Tibial artery (tissue), 4 donors: ENCODE measurements at regions not wholly inside any gene's neighbourhood (a gene's known extent, or its start where the extent isn't known, plus 50 kb on each side); places are given as distances from the start of the nearest gene placed in this dataset.

Experiments
- DNase-seq, 2 donors: peaks; one replicate each; pipeline ENCODE4 v3.0.0-alpha.2; 2019
- H3K27ac ChIP-seq, 2 donors: fragments of 200-600 bp; sonication (generic) in 1 of 2; 1 replicate in 1 of 2; 2 replicates in 1 of 2; pipeline ENCODE4 v1.5.1; 2018 to 2019; ENCODE audit warnings: mild to moderate bottlenecking in 1 of 2
- H3K27me3 ChIP-seq, 2 donors: fragments of 200-600 bp; sonication (generic) in 1 of 2; one replicate each; pipeline versions ENCODE4 v1.5.1 to v1.6.0; 2016 to 2019
- H3K36me3 ChIP-seq, 3 donors: fragments of 200-600 bp; sonication (generic) in 2 of 3; one replicate each; pipeline ENCODE4 v1.5.1; 2016 to 2019; ENCODE audit warnings: mild to moderate bottlenecking in 2 of 3
- H3K4me1 ChIP-seq, 4 donors: fragments of 200-600 bp; sonication (generic) in 2 of 4; 1 replicate in 3 of 4; 2 replicates in 1 of 4; pipeline ENCODE4 v1.5.1; 2016 to 2019
- H3K4me3 ChIP-seq, 2 donors: fragments of 200-600 bp; sonication (generic) in 1 of 2; 1 replicate in 1 of 2; 2 replicates in 1 of 2; pipeline ENCODE4 v1.5.1; 2018 to 2019; ENCODE audit warnings: mild to moderate bottlenecking in 2 of 2
- H3K9me3 ChIP-seq, 3 donors: fragments of 200-600 bp; sonication (generic) in 1 of 3; one replicate each; pipeline ENCODE4 v1.5.1; 2016 to 2019
- CTCF ChIP-seq, 2 experiments: fragments of 200-600 bp in 1 of 2; fragments of 450-650 bp in 1 of 2; IDR thresholded peaks; one replicate each; pipeline ENCODE4 v1.5.1; 2017 to 2019; ENCODE audit warnings: antibody characterized with exemption in 2 of 2, mild to moderate bottlenecking in 1 of 2, moderate library complexity in 1 of 2
- intact Hi-C: fragments of 100-400 bp; cut with DNase I; formaldehyde crosslinking; loops from one replicate; pipeline ENCODE4 v1.15.0; 2023; ENCODE audit warnings: low total_unique reads

DNA sequence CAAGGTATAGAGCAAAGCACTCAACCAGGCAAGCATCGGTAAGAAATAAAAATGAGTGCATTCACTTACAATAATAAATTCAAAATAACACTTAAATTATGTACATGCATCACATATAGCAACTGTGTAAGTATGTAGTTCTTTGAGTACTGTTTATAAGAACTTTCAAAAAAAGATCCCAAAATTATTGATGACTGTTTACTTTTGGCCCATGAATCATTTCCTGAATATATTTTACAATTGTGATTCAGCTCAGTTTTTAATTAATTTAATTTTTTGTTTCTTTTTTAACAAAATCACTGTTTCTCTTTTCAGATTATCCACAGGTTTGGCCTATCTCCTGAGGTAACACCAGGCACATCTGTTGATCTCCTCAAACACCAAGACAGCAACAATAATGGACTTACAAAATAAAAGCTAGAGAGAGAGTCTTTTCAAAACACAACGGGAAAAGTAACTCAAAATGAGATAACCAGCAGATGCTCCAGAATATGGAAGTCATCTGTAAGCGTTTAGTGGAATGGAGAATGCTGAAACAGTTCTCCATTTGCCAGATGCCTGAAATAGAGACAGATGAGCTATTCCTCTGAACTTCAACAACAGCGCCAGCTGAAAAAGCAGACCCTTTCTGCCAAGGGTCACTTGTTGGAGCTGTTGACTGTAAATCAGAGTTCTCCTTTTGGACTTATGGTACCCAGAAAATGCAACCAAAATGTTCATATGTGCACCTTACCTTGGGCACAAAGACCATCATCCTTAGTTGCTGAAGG, 348.6 kb upstream of the RGMB start:
- Histone ChIP-seq H3K36me3 (no peaks in the 10 kb centered on the region), H3K4me1 (peaks cover 0 to 6% (median 0%) of the 10 kb centered on the region in 4 donors), H3K27ac (no peak overlapping the region), H3K4me3 (no peak overlapping the region), H3K9me3 (no peaks in the 10 kb centered on the region), H3K27me3 (no peaks in the 10 kb centered on the region)
- no peak for TF ChIP-seq CTCF (IDR thresholded peaks at IDR 0.05)
- intact Hi-C loops = no loop called here
- no peak for DNase-seq

DNA sequence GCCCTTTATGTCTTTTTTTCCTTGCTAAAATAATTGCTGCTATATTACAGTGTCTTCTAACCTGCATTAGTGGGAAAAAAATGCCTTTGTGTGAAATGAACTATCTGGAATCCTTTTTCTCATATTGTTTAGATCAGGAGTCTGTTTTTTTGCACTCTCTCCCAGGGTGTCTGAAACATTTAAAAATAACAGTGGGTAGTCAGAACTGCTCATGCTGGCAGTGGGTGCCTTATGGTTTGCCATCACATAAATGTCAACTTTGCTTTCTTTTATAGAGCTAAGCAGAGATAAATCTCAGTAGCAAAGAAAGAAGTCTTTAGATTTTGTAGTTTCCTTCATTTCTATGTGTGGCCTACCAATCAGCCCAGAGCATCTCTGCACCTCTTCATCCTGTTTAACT, 347.8 kb upstream of the RGMB start:
- Histone ChIP-seq H3K36me3 (no peaks in the 10 kb centered on the region), H3K4me3 (no peak overlapping the region), H3K27ac (no peak overlapping the region), H3K4me1 (peaks cover 0 to 6% (median 0%) of the 10 kb centered on the region in 4 donors), H3K27me3 (no peaks in the 10 kb centered on the region), H3K9me3 (no peaks in the 10 kb centered on the region)
- no peak for TF ChIP-seq CTCF (IDR thresholded peaks at IDR 0.05)
- DNase-seq = no peak
- intact Hi-C loops = no loop called here

- Histone ChIP-seq H3K4me3 (no peak overlapping the region), H3K36me3 (no peaks in the 10 kb centered on the region), H3K9me3 (no peaks in the 10 kb centered on the region), H3K27ac (no peak overlapping the region), H3K27me3 (no peaks in the 10 kb centered on the region), H3K4me1 (peaks cover 0 to 6% (median 0%) of the 10 kb centered on the region in 4 donors)
- no peak for DNase-seq
- no peak for TF ChIP-seq CTCF (IDR thresholded peaks at IDR 0.05)
- intact Hi-C loops = no loop called here
These were observed 344.7 kb upstream of the RGMB start for GRCh38 chr5:98428806-98429205.

- TF ChIP-seq CTCF (IDR thresholded peaks at IDR 0.05) = no peak
- no peaks in the 10 kb centered on the region for H3K27me3 ChIP-seq
- intact Hi-C loops = no loop called here
- no peaks in the 10 kb centered on the region for H3K9me3 ChIP-seq
- H3K36me3 ChIP-seq = no peaks in the 10 kb centered on the region
- no peak overlapping the region for H3K4me3 ChIP-seq
- peaks cover 0 to 6% (median 0%) of the 10 kb centered on the region in 4 donors for H3K4me1 ChIP-seq
- no peak for DNase-seq
- no peak overlapping the region for H3K27ac ChIP-seq
These were observed 341.1 kb upstream of the RGMB start for GRCh38 chr5:98432378-98432777.

DNA sequence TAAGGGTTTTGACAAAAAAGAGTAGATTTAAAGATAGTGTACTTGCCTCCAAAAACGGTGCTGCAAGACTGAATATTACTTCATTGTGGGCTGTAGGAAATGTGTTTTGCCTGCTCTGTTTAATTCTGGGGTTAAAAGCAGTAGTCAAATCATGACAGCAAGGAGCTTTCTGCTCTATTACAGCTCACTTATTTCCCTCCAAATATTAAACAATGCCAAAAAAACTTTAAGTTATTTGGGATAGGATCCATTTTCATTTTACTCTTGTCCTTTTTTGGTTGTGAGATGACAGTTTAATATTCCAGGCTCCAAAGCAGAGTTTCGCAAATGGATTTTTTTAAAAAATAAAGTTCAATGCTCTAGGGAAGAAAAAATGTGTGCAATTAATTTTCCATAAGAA, 340.4 kb upstream of the RGMB start:
- Histone ChIP-seq H3K27ac (no peak overlapping the region), H3K4me3 (no peak overlapping the region), H3K27me3 (no peaks in the 10 kb centered on the region), H3K4me1 (peaks cover 0 to 6% (median 0%) of the 10 kb centered on the region in 4 donors), H3K9me3 (no peaks in the 10 kb centered on the region), H3K36me3 (no peaks in the 10 kb centered on the region)
- intact Hi-C loops = no loop called here
- DNase-seq = no peak
- TF ChIP-seq CTCF (IDR thresholded peaks at IDR 0.05) = no peak
